Karpas-422 (cell line): ENCODE measurements at regions not wholly inside any gene's neighbourhood (a gene's known extent, or its start where the extent isn't known, plus 50 kb on each side); places are given as distances from the start of the nearest gene placed in this dataset.

ENCODE experiments used
- DNase-seq: peaks from one replicate; pipeline ENCODE4 v3.0.0-alpha.2; 2015
- H2AFZ ChIP-seq: fragments of 200-600 bp; sonication (generic); 2 replicates; pipeline ENCODE4 v1.6.1; 2014; ENCODE audit warnings: antibody characterized with exemption, low read length, mixed read lengths
- H3K27ac ChIP-seq: fragments of 200-600 bp; sonication (generic); 2 replicates; pipeline ENCODE4 v1.5.1; 2014; ENCODE audit warnings: mild to moderate bottlenecking, low read length, moderate library complexity
- H3K27me3 ChIP-seq: fragments of 200-600 bp; sonication (generic); 2 replicates; pipeline ENCODE4 v1.6.1; 2014; ENCODE audit warnings: low read length, mixed read lengths
- H3K36me3 ChIP-seq: fragments of 200-600 bp; sonication (generic); 2 replicates; pipeline ENCODE4 v1.6.1; 2014; ENCODE audit warnings: low read length, mixed read lengths; ENCODE audit not compliant: insufficient read depth
- H3K4me1 ChIP-seq: fragments of 200-600 bp; sonication (generic); 2 replicates; pipeline ENCODE4 v1.6.1; 2014; ENCODE audit warnings: mild to moderate bottlenecking, low read length, mixed read lengths
- H3K4me2 ChIP-seq: fragments of 200-600 bp; sonication (generic); 2 replicates; pipeline ENCODE4 v1.6.1; 2014; ENCODE audit warnings: low read length, low read depth, mild to moderate bottlenecking; ENCODE audit not compliant: poor library complexity, severe bottlenecking
- H3K4me3 ChIP-seq: fragments of 200-600 bp; sonication (generic); 2 replicates; pipeline ENCODE4 v1.5.1; 2014; ENCODE audit warnings: mild to moderate bottlenecking, antibody characterized with exemption, low read length, mixed read lengths
- H3K79me2 ChIP-seq: fragments of 200-600 bp; sonication (generic); 2 replicates; pipeline ENCODE4 v1.6.1; 2014; ENCODE audit warnings: mild to moderate bottlenecking, low read length, mixed read lengths
- H3K9ac ChIP-seq: fragments of 200-600 bp; sonication (generic); 2 replicates; pipeline ENCODE4 v1.6.0; 2014; ENCODE audit warnings: low read length
- H3K9me2 ChIP-seq: fragments of 200-600 bp; sonication (generic), shearing (Covaris generic); replicated peaks from 2 replicates; pipeline ENCODE4 v1.6.0; 2014; ENCODE audit warnings: mild to moderate bottlenecking, low read length, moderate library complexity; ENCODE audit not compliant: insufficient read depth
- H3K9me3 ChIP-seq: fragments of 300-700, 200-600 bp; sonication (generic); 2 replicates; pipeline ENCODE4 v1.6.1; 2014; ENCODE audit warnings: low read length, mixed read lengths
- H4K20me1 ChIP-seq: fragments of 200-600 bp; sonication (generic); 2 replicates; pipeline ENCODE4 v1.6.1; 2014; ENCODE audit warnings: mild to moderate bottlenecking, antibody characterized with exemption, low read length, low read depth; ENCODE audit not compliant: insufficient read depth

DNA sequence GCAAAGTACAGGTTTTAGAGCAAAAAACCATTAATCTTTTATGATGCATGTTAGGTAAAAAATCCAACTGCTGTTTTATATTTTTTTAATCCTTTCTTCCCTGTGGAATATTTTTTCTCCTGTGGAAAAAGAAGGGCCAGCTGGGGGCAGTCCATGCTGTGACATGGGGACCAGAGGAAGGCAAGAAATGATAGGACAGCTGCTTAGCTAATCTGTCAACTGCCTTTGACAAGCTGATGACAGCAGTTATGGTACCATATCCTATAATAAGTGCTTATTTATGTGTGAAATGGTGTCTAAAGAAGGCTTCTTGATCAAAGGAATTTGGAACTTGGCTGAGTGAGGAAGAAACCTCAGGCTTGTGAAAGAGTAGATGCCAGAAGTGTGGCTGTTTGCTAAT is 452.4 kb upstream of the NOVA1 start:
- DNase-seq: no peak
- Histone ChIP-seq H3K4me2 (no peak overlapping the region), H3K79me2 (no peaks in the 10 kb centered on the region), H2AFZ (no peak overlapping the region), H3K27me3 (no peaks in the 10 kb centered on the region), H3K36me3 (no peaks in the 10 kb centered on the region), H3K9me2 (no peaks in the 10 kb centered on the region), H3K9ac (no peak overlapping the region), H4K20me1 (no peaks in the 10 kb centered on the region), H3K4me3 (no peak overlapping the region), H3K27ac (no peak overlapping the region), H3K4me1 (no peaks in the 10 kb centered on the region), H3K9me3 (peaks cover 40% of the 10 kb centered on the region)

DNA sequence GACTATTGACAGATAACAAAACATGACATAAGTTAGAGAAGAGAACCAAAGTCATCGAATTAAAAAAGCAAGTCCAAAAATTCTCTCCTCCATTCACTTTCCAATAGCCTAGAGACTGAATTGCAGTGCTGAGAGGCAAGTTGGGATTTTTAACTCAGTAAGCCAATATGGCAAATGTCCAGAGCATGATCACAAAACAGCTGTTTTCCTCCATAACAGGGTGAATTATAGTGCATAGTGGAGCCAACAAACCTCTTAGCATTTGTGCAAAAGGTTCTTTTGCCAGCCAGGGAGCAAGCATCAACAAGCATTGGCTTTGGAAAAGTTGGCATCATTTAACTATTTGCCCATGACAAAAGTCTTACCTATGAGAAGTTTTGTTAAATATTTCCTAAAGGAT is 458.8 kb upstream of the NOVA1 start:
- H3K9ac ChIP-seq: no peak overlapping the region
- H3K79me2 ChIP-seq: no peaks in the 10 kb centered on the region
- H3K27ac ChIP-seq: no peak overlapping the region
- H3K9me3 ChIP-seq: peaks cover 46% of the 10 kb centered on the region
- H3K4me3 ChIP-seq: no peak overlapping the region
- H4K20me1 ChIP-seq: no peaks in the 10 kb centered on the region
- H3K9me2 ChIP-seq: no peaks in the 10 kb centered on the region; the same call in 1 of the 2 replicates
- no peak overlapping the region for H3K4me2 ChIP-seq
- no peak overlapping the region for H2AFZ ChIP-seq
- H3K27me3 ChIP-seq: no peaks in the 10 kb centered on the region
- H3K36me3 ChIP-seq: no peaks in the 10 kb centered on the region
- no peaks in the 10 kb centered on the region for H3K4me1 ChIP-seq
- no peak for DNase-seq

DNA sequence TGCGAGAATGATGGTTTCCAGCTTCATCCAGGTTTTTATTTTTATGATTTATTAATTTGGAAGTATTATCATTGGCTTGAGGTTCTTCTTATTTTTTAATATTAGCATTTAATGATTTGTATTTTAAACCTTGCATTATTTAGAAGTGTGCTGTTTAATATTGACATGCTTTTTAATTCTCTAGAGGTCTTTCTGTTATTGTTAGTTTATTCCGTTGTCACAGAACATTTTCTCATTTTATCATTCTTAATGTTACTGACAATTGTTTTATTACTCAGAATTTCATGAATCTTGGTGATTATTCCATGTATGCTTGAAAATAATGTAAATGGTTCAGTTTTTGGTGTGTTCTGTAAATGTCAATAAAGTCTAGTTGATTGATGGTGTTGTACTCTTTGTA is 463.5 kb upstream of the NOVA1 start:
- Histone ChIP-seq H3K36me3 (no peaks in the 10 kb centered on the region), H3K4me1 (no peaks in the 10 kb centered on the region), H3K4me3 (no peak overlapping the region), H3K9me3 (peaks cover 66% of the 10 kb centered on the region), H3K4me2 (no peak overlapping the region), H3K79me2 (no peaks in the 10 kb centered on the region), H3K27ac (no peak overlapping the region), H3K9ac (no peak overlapping the region), H3K27me3 (no peaks in the 10 kb centered on the region), H4K20me1 (no peaks in the 10 kb centered on the region), H2AFZ (no peak overlapping the region), H3K9me2 (no peaks in the 10 kb centered on the region; the same call in 1 of the 2 replicates)
- no peak for DNase-seq

DNA sequence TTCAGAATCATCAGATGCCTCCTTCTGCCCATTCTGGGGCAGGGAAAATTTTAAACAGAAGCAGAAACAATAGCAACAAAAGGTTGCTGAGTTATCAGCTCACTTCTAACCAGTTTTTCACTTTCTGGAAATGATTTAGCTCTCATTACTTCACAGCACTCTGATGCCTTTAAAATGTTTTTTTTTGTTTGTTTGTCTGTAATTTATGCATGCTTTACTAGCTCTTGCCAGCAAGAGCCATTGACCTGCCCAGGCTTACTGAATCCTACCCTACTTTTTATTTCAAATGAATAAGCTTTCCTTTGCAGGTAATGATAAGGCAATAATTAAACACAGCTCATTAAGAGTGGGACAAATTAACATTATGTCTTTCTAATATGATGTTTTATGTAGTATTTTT is 466.1 kb upstream of the NOVA1 start:
- H3K9me2 ChIP-seq: no peaks in the 10 kb centered on the region
- no peaks in the 10 kb centered on the region for H4K20me1 ChIP-seq

DNA sequence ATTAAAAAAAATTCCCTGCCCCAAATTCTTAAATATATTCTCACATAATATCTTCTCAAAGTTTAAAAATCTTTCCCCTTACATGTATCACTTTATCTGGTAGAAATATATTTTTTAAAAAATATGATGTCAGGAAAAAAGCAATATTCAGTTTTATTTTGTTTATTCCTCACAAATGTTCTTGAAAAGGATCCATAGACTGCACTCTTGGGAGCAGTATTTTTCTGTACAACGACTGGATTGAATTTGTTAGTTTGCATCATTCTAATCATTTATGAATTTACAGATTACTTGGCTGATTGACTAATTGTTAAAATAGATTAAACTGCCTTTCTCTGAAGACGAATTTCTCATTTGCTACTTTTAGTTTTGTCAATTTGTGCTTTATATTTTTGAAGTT is 468.1 kb upstream of the NOVA1 start:
- H2AFZ ChIP-seq: no peak overlapping the region
- no peaks in the 10 kb centered on the region for H3K27me3 ChIP-seq
- no peak overlapping the region for H3K4me2 ChIP-seq
- H3K4me3 ChIP-seq: no peak overlapping the region
- no peak overlapping the region for H3K9ac ChIP-seq
- no peaks in the 10 kb centered on the region for H3K4me1 ChIP-seq
- no peak for DNase-seq
- H4K20me1 ChIP-seq: no peaks in the 10 kb centered on the region
- H3K27ac ChIP-seq: no peak overlapping the region
- H3K79me2 ChIP-seq: no peaks in the 10 kb centered on the region
- H3K9me3 ChIP-seq: peaks cover 63% of the 10 kb centered on the region
- no peaks in the 10 kb centered on the region for H3K9me2 ChIP-seq
- H3K36me3 ChIP-seq: no peaks in the 10 kb centered on the region

More for the DNA sequence above, 466.1 kb upstream of the NOVA1 start:
- H3K36me3 ChIP-seq: no peaks in the 10 kb centered on the region
- no peak overlapping the region for H2AFZ ChIP-seq
- no peaks in the 10 kb centered on the region for H3K27me3 ChIP-seq
- no peak overlapping the region for H3K27ac ChIP-seq
- H3K4me1 ChIP-seq: no peaks in the 10 kb centered on the region
- no peak overlapping the region for H3K4me2 ChIP-seq
- no peak overlapping the region for H3K9ac ChIP-seq
- H3K4me3 ChIP-seq: no peak overlapping the region
- no peak for DNase-seq
- peaks cover 57% of the 10 kb centered on the region for H3K9me3 ChIP-seq
- no peaks in the 10 kb centered on the region for H3K79me2 ChIP-seq

DNA sequence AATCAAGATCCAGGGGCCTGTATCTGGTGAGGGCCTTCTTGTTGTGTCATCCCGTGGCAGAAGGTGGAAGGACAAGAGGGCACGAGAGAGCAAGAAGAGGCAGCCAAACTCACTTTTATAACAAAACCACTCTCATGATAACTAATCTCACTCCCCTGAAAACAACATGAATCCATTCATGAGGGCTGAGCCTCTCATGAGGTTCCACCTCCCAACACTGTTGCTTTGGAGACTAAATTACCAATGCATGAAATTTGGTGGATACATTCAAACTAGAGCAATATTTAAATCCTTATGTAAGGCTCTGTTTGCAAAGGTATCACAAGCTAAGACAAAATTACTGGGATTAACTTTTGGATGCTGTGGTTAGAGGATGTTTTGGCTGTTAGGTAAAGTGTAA is 470.1 kb upstream of the NOVA1 start:
- Histone ChIP-seq H3K4me3 (no peak overlapping the region), H3K4me2 (no peak overlapping the region), H3K9me2 (no peaks in the 10 kb centered on the region), H3K27ac (no peak overlapping the region), H3K79me2 (no peaks in the 10 kb centered on the region), H3K9ac (no peak overlapping the region), H4K20me1 (no peaks in the 10 kb centered on the region), H3K36me3 (no peaks in the 10 kb centered on the region), H3K4me1 (no peaks in the 10 kb centered on the region), H3K9me3 (peaks cover 61% of the 10 kb centered on the region), H3K27me3 (no peaks in the 10 kb centered on the region), H2AFZ (no peak overlapping the region)
- no peak for DNase-seq

DNA sequence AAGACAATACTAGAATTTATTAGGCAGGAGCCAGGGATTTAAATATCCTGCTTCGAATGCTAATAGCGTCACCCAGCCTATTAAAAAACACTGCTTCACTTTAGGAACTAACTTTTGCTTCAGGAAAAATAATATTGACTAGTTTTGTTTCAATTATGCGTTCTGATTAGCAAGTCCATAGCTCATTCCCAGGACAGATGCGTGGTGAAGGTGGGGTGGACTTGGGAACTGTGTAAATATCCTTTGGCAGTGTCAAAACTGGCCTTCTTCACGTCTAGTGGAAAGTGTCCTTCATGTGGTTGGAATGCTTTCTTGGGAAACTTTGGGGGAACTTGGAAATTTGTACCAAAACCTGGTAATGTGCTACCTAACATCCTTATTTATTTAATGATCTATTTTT is 474.8 kb upstream of the NOVA1 start:
- Histone ChIP-seq H3K27ac (no peak overlapping the region), H3K9me3 (peaks cover 51% of the 10 kb centered on the region), H3K4me1 (no peaks in the 10 kb centered on the region), H3K79me2 (no peaks in the 10 kb centered on the region), H3K9ac (no peak overlapping the region), H3K9me2 (no peaks in the 10 kb centered on the region), H2AFZ (no peak overlapping the region), H3K27me3 (no peaks in the 10 kb centered on the region), H4K20me1 (no peaks in the 10 kb centered on the region), H3K4me3 (no peak overlapping the region), H3K36me3 (no peaks in the 10 kb centered on the region), H3K4me2 (no peak overlapping the region)
- no peak for DNase-seq

DNA sequence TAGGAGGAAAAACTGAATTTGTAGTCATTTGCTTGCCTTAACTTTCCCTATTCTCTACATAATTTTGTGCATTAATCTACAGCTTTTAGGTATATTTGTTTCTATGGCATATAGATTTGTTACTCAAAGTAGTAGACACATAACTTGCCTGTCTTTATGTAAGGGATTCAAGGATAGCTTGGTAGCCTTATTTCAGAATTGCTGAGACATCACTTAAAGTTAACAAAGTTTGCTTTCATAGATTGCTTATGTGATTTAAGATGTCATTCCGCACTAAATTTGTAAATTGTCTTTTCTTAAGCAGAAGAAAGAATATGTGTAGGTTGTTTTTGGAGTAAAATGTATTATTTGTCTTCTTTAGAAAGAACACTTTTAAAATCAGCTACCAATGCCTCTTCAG is 477.7 kb upstream of the NOVA1 start:
- no peaks in the 10 kb centered on the region for H3K27me3 ChIP-seq
- no peaks in the 10 kb centered on the region for H3K4me1 ChIP-seq
- no peaks in the 10 kb centered on the region for H3K36me3 ChIP-seq
- DNase-seq: no peak
- H3K4me2 ChIP-seq: no peak overlapping the region
- H2AFZ ChIP-seq: no peak overlapping the region
- no peaks in the 10 kb centered on the region for H3K79me2 ChIP-seq
- no peak overlapping the region for H3K4me3 ChIP-seq
- no peaks in the 10 kb centered on the region for H4K20me1 ChIP-seq
- H3K9ac ChIP-seq: no peak overlapping the region
- H3K9me2 ChIP-seq: no peaks in the 10 kb centered on the region
- no peak overlapping the region for H3K27ac ChIP-seq
- H3K9me3 ChIP-seq: peaks cover 58% of the 10 kb centered on the region

DNA sequence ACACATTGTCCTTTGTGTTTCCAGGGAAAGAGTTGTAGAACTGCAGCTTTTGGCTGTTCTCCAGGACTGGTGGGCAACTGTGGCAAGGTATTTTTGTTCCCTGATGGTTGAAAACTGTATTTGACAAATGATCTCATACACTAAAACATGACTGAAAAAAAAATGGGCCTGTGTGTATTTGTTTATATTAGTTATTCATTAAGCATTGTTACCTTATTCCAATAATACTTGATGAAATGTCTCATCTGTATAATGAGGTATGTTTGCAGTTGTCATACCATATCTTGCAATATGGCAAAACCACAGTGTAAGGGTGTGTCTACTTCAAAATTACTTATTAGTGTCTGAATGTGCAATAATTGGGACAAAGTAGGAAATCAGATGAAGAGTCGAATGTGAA is 479.4 kb upstream of the NOVA1 start:
- Histone ChIP-seq H3K4me3 (no peak overlapping the region), H3K9me2 (no peaks in the 10 kb centered on the region), H3K36me3 (no peaks in the 10 kb centered on the region), H3K27ac (no peak overlapping the region), H2AFZ (no peak overlapping the region), H3K9ac (no peak overlapping the region), H3K4me2 (no peak overlapping the region), H3K9me3 (peaks cover 62% of the 10 kb centered on the region), H4K20me1 (no peaks in the 10 kb centered on the region), H3K27me3 (no peaks in the 10 kb centered on the region), H3K4me1 (no peaks in the 10 kb centered on the region), H3K79me2 (no peaks in the 10 kb centered on the region)
- DNase-seq: no peak
